ENCODE measurements at regions not wholly inside any gene's neighbourhood (a gene's known extent, or its start where the extent isn't known, plus 50 kb on each side); places are given as distances from the start of the nearest gene placed in this dataset.

GRCh38 chr11:90851196-90851595 is 628.3 kb upstream of the CHORDC1 start:
- Histone ChIP-seq H3K79me2 (no peaks in the 10 kb centered on the region), H3K4me2 (no peak overlapping the region), H3K27me3 (no peaks in the 10 kb centered on the region), H3K36me3 (replicated peaks; ENCODE audit: insufficient read depth, low read depth) (no peaks in the 10 kb centered on the region), H3K9me3 (ENCODE audit: low read depth) (no peaks in the 10 kb centered on the region), H3K4me3 (no peak overlapping the region), H3K4me1 (ENCODE audit: insufficient read depth) (no peaks in the 10 kb centered on the region), H3K9me2 (replicated peaks; ENCODE audit: insufficient read depth) (no peaks in the 10 kb centered on the region), H2AFZ (no peak overlapping the region), H4K20me1 (ENCODE audit: insufficient read depth, poor library complexity, severe bottlenecking) (no peaks in the 10 kb centered on the region), H3K27ac (no peak overlapping the region)
- no peak for DNase-seq (ENCODE audit: low spot score)
- TF ChIP-seq CTCF (IDR thresholded peaks at IDR 0.05; ENCODE audit: poor library complexity): no peak
- TF ChIP-seq EZH2phosphoT487 (IDR thresholded peaks at IDR 0.05; ENCODE audit: low read depth, severe bottlenecking, unreplicated experiment): no peak
- no peak for TF ChIP-seq EZH2 (IDR thresholded peaks at IDR 0.05; ENCODE audit: borderline replicate concordance)

- no peak overlapping the region for H3K4me2 ChIP-seq
- no peak overlapping the region for H3K4me3 ChIP-seq
- no peak for DNase-seq (ENCODE audit: low spot score)
- H3K36me3 ChIP-seq (replicated peaks; ENCODE audit: insufficient read depth, low read depth): no peaks in the 10 kb centered on the region
- WGBS (ENCODE audit: low lambda C conversion rate, missing lambda C conversion rate): 95% methylated on average over 4 of the region's 4 CpGs
- no peak overlapping the region for H2AFZ ChIP-seq
- no peak overlapping the region for H3K27ac ChIP-seq
- H3K27me3 ChIP-seq: no peaks in the 10 kb centered on the region
- H3K79me2 ChIP-seq: no peaks in the 10 kb centered on the region
- no peak for TF ChIP-seq CTCF (IDR thresholded peaks at IDR 0.05; ENCODE audit: poor library complexity)
- TF ChIP-seq EZH2 (IDR thresholded peaks at IDR 0.05; ENCODE audit: borderline replicate concordance): no peak
- TF ChIP-seq EZH2phosphoT487 (IDR thresholded peaks at IDR 0.05; ENCODE audit: low read depth, severe bottlenecking, unreplicated experiment): no peak
- no peaks in the 10 kb centered on the region for H3K4me1 ChIP-seq (ENCODE audit: insufficient read depth)
- no peaks in the 10 kb centered on the region for H3K9me2 ChIP-seq (replicated peaks; ENCODE audit: insufficient read depth)
- H4K20me1 ChIP-seq (ENCODE audit: insufficient read depth, poor library complexity, severe bottlenecking): no peaks in the 10 kb centered on the region
- H3K9me3 ChIP-seq (ENCODE audit: low read depth): no peaks in the 10 kb centered on the region
Observed at GRCh38 chr11:90849312-90849711, 626.5 kb upstream of the CHORDC1 start.

GRCh38 chr11:90847268-90847886 is 624.5 kb upstream of the CHORDC1 start:
- no peaks in the 10 kb centered on the region for H3K79me2 ChIP-seq
- no peak overlapping the region for H3K27ac ChIP-seq
- WGBS (ENCODE audit: low lambda C conversion rate, missing lambda C conversion rate): 82% methylated on average over 1 of the region's 1 CpG
- no peak overlapping the region for H3K4me2 ChIP-seq
- no peaks in the 10 kb centered on the region for H4K20me1 ChIP-seq (ENCODE audit: insufficient read depth, poor library complexity, severe bottlenecking)
- H3K9me3 ChIP-seq (ENCODE audit: low read depth): no peaks in the 10 kb centered on the region
- no peaks in the 10 kb centered on the region for H3K27me3 ChIP-seq
- H3K9me2 ChIP-seq (replicated peaks; ENCODE audit: insufficient read depth): no peaks in the 10 kb centered on the region
- no peaks in the 10 kb centered on the region for H3K36me3 ChIP-seq (replicated peaks; ENCODE audit: insufficient read depth, low read depth)
- no peaks in the 10 kb centered on the region for H3K4me1 ChIP-seq (ENCODE audit: insufficient read depth)
- H2AFZ ChIP-seq: no peak overlapping the region
- no peak for DNase-seq (ENCODE audit: low spot score)
- TF ChIP-seq CTCF (IDR thresholded peaks at IDR 0.05; ENCODE audit: poor library complexity): no peak
- TF ChIP-seq EZH2phosphoT487 (IDR thresholded peaks at IDR 0.05; ENCODE audit: low read depth, severe bottlenecking, unreplicated experiment): no peak
- TF ChIP-seq EZH2 (IDR thresholded peaks at IDR 0.05; ENCODE audit: borderline replicate concordance): no peak
- no peak overlapping the region for H3K4me3 ChIP-seq

GRCh38 chr11:90846628-90847027 is 623.8 kb upstream of the CHORDC1 start:
- no peak for DNase-seq (ENCODE audit: low spot score)
- H3K27ac ChIP-seq: no peak overlapping the region
- H3K36me3 ChIP-seq (replicated peaks; ENCODE audit: insufficient read depth, low read depth): no peaks in the 10 kb centered on the region
- no peaks in the 10 kb centered on the region for H3K79me2 ChIP-seq
- no peaks in the 10 kb centered on the region for H3K9me3 ChIP-seq (ENCODE audit: low read depth)
- no peak overlapping the region for H3K4me2 ChIP-seq
- no peak overlapping the region for H3K4me3 ChIP-seq
- TF ChIP-seq CTCF (IDR thresholded peaks at IDR 0.05; ENCODE audit: poor library complexity): no peak
- TF ChIP-seq EZH2phosphoT487 (IDR thresholded peaks at IDR 0.05; ENCODE audit: low read depth, severe bottlenecking, unreplicated experiment): no peak
- no peak for TF ChIP-seq EZH2 (IDR thresholded peaks at IDR 0.05; ENCODE audit: borderline replicate concordance)
- 63% methylated on average over 3 of the region's 3 CpGs for WGBS (ENCODE audit: low lambda C conversion rate, missing lambda C conversion rate)
- H4K20me1 ChIP-seq (ENCODE audit: insufficient read depth, poor library complexity, severe bottlenecking): no peaks in the 10 kb centered on the region
- H3K9me2 ChIP-seq (replicated peaks; ENCODE audit: insufficient read depth): no peaks in the 10 kb centered on the region
- H2AFZ ChIP-seq: no peak overlapping the region
- no peaks in the 10 kb centered on the region for H3K27me3 ChIP-seq
- H3K4me1 ChIP-seq (ENCODE audit: insufficient read depth): no peaks in the 10 kb centered on the region

All from hepatocyte (in vitro differentiated cells).